HG03095 (cell line): ENCODE measurements at regions not wholly inside any gene's neighbourhood (a gene's known extent, or its start where the extent isn't known, plus 50 kb on each side); places are given as distances from the start of the nearest gene placed in this dataset.
"Not testable (repeated sequence)": the region's sequence is repeated elsewhere in the genome, so short reads cannot be mapped to it uniquely, and the experiment has no call there.

Experiments
- ATAC-seq: cut with Tn5 transposase; IDR thresholded peaks from one replicate; pipeline ENCODE4 v1.9.1; 2021; ENCODE audit warnings: moderate library complexity; ENCODE audit not compliant: unreplicated experiment

DNA sequence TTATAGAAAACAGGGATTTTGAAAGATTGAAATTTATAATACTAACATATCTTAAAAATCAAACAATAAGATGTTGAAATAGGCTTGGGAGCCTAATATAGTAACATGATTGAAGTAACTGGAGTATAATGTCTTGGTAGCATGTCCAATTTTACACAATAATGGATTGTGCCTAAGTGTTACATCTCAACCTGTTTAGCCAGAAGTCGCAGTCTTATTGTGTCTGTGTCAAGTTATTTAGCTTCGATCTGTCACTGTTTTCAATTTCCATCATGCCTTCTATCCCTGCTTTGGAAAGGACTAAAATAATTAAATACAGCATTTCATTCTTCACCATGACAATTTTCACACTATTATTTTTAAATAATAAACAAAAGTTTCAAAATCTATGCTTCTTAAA lies 1352.2 kb downstream of the SI start:
- no peak for ATAC-seq

- ATAC-seq, result no peak
Measured at GRCh38 chr3:163722405-163722804, 1355.9 kb downstream of the SI start.

DNA sequence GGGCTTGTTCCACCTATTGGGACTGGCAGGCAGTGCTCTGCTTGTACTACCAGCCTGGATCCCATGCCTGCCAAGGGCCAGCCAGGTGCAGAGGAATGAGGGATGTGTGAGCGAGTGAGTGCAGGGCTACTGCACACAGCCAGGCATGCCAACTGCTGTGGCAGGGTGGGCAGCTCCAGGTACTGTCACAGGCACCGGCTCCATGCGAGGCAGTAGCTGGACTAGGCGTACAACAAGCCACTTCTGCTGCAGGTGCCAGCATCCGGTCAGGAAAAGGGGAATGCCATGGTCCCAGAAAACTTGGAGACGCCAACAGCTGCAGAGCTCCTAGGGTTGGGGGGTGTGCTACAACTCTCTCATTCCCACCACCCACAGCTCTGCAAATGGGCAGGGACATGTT lies 1356.7 kb downstream of the SI start:
- no peak for ATAC-seq

- no peak for ATAC-seq
Measured at GRCh38 chr3:163717377-163717776, 1360.9 kb downstream of the SI start.

GRCh38 chr3:163708428-163708827 lies 1369.9 kb downstream of the SI start:
- no peak for ATAC-seq

- ATAC-seq, result no peak
Measured at GRCh38 chr3:163707659-163708058, 1370.6 kb downstream of the SI start.

DNA sequence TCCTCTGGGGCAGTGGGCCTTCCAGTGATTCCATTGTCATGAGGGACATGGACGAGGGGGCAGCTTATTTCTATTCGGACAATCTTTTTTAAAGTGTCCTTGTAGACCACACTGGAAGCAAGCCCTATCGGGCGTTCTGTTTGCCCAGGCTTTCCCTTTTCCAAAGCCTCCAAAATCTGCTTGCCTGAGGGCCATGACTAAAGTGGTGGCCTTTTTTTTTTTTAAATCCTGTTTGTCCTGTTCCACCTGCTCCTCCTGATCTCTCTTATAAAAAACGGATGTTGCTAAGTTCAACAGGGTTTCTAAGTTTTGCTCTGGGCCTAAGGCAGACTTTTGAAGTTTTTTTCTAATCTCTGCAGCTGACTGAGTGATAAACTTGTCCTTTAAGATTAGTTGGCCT lies 1380.1 kb downstream of the SI start:
- ATAC-seq, result not testable (repeated sequence)

DNA sequence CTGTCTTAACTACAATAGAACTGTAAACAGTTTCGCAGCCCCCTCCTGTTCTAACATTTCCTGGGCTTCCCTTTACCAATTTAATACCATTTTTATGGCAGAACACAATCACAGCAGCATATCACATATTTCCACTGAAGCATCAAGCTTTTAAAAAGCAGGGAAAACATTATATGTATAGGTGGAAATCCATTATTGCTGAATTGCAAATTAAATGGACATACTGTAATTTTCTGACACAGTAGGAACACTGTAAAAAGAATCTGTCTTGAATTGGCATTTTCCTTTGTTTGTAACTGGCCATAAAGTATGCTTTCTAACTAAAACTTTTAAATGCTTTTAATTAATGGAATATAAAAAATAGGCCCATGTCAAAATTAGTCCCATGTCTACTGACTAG lies 1385.8 kb downstream of the SI start:
- no peak for ATAC-seq

DNA sequence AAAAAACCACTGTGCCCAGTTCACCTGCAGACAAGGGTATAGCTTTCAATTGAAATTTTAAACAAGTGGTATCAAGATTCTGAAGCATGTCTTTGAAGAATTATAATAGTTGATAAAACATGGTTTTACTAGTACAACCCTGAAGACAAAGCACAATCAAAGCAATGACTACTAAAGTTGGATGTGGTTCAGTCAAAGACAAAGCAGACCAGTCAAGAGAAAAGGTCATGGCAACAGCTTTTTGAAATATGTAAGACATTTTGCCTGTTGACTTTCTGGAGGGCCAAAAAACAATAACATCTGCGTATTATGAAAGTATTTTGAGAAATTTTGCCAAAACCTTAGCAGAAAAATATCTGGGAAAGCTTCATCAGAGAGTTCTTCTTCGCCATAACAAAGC lies 1393.6 kb downstream of the SI start:
- no peak for ATAC-seq

DNA sequence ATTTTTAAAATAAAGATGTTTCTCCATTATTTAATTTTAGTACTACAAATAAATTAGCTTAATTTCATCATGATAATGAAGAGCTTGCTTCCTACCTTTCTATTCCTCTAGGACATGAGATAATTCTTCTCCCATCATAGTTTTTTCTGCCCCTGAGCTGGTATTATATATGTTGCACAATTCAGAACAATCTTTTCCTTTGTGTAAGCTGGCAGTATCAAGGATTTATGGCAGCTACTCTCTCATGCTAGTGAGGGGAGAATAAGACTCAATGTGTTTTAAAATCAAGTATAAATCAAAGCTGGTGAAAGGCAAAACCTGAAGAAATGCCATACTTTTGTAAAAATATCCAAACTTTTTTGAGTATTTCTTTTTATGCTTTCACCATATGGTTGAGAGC lies 1405.3 kb downstream of the SI start:
- ATAC-seq, result no peak

GRCh38 chr3:163671201-163671600 lies 1407.1 kb downstream of the SI start:
- ATAC-seq, result no peak

DNA sequence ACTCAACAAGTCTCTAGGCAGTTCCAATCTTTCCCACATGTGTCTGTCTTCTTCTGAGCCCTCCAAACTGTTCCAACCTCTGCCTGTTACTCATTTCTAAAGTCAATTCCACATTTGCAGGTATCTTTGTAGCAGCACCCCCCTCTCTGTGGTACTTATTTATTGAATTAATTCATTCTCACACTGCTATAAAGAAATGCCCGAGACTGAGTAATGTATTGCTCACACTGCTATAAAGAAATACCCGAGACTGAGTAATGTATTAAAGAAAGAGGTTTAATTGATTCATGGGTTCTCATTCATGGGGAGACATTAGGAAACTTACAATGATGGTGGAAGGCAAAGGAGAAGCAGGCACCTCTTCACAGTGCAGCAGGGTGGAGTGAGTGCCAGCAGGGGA lies 1413.8 kb downstream of the SI start:
- no peak for ATAC-seq

- ATAC-seq, result no peak
Measured at GRCh38 chr3:163657088-163657487, 1421.2 kb downstream of the SI start.

DNA sequence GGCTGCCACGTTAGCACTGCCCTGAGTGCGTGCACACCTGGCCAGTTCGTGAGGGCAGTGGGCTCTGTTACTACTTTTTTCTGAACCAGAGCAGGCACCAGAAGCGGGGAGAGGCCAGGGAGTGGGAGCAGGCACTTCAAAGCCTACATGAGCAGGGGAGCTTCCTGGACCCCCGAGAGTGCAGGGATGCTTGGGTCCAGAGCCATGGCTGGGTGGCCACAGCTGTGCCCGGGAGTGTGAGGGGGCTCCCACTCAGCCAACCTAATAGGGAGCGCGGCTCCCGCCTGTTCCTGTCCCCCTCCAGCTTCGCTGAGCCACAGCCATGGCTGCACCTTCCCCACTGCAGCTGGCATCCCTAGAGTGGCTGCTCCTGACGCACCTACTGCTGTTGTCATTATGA lies 1423.3 kb downstream of the SI start:
- ATAC-seq, result no peak

DNA sequence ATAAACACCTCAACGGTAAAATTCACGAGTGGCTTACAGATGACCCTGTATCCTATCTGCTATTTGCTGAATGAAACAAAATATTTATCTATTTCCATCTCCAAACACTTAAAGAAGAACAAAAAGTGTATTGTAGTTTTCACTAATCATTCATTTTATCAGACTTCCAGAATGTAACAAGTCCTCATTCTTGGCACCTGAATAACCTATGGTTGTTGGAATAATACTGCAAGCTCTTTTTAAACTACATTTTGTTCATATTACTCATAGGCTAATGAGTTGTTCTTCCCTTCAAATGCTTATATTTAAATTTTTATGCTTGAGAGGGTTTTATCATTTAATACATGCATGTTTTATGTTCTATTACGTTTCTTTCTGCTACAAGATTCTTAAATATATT lies 1434.1 kb downstream of the SI start:
- no peak for ATAC-seq

GRCh38 chr3:163632722-163633121 lies 1445.6 kb downstream of the SI start:
- ATAC-seq, result no peak

DNA sequence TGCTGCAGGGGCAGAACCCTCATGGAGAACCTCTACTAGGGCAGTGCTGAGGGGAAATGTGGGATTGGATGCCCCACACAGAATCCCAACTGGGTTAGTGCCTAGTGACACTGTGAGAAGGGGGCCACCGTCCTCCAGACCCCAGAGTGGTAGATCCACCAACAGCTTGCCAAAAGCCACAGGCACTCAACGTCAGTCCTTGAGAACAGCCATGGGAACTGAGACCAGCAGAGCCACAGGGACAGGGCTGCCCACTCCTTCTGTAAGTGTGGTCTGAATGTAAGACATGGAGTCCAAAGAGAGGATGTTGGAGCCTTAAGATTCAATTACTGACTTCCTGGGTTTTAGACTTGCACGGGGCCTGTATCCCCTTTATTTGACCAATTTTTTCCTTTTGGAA lies 1451.5 kb downstream of the SI start:
- no peak for ATAC-seq

- no peak for ATAC-seq
Measured at GRCh38 chr3:163622384-163622783, 1455.9 kb downstream of the SI start.

DNA sequence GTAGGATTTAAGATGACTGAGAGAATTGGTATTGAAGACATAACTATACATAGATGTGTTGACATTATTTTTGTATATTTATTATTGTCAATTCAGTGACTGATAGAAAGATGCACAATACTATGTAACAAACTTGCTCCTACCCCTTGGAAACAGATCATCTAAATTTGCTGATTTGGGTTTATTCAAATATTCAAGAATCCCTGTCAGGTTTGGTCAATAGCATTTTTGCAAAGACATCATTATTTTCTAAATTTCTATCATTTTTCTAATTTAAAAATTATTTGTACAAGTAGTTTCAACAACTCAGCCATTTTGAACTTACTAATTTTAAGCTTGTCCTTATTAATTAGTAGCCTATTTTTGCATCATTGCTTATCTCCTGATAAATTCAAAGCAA lies 1463.4 kb downstream of the SI start:
- ATAC-seq, result no peak

DNA sequence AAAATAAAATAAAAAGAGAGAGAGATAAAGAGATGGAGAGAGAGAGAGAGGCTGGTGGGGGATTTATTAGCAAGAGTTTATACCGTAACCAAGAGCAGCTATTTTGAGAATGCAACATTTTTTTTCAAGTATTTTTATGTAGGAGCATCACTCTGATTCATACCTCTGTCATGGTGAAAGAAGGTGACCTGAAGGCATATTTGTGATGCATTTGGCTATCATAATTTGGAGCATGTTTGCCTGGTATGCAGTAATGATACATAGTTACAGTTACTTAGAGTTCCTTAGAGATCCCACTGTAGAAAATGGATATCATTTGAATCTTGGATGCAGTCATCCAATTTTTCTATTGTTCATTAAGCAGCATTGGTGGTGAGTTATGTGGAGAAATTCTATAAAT lies 1472.4 kb downstream of the SI start:
- ATAC-seq, result no peak

- ATAC-seq, result no peak
Measured at GRCh38 chr3:163601426-163601825, 1476.9 kb downstream of the SI start.

DNA sequence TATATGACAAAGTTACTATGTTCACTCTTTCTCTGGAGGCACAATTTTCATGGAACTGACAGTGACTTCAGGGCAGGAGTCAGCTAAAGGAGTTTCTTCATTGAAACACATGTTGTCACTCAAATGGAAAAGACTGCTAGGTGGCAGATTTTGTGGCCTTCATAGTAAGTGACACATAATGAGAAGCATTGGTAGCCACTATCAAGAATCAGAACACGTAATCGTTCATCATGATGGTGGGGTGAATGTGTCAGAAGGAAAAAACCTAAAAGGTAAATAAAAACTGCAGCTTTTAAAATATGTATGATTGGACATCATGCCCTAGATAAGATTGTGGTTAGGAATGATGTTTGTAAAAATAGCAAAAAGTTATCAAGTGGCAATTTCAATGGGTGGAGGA lies 1491.0 kb downstream of the SI start:
- ATAC-seq, result no peak

DNA sequence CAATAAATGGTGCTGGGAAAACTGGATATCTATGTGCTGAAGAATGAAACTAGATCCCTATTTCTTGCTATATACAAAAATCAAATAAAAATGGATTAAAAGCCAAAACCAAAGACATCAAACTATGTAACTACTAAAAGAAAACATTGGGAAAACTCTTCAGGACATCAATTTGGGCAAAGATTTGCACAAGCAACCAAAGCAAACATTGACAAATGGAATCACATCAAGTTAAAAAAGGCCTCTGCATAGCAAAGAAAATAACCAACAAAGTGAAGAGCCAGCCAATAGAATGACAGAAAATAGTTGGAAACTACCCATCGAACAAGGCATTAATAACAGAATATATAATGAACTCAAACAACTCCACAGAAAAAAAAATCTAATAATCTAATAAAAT lies 1495.3 kb downstream of the SI start:
- no peak for ATAC-seq

DNA sequence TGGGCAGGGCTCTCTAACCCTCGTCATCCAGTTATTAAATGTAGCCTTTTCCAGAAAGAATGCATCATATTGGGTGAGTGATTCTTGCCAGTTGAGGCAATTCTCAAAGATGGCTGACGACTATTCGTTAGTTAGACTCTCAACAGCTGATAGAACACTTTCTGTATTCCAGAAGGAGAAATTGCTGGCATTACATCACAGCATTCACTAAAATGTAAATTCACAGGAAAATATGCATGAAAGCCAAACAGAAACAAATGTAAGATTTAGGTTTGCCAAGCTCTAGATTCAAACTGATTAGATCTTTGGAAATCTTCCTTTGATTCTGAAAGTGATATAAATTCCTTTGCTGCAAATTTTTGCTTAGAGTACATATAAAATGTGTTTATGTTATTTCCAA lies 1501.0 kb downstream of the SI start:
- ATAC-seq, result no peak
